Ishikawa (cell line): ENCODE measurements at regions not wholly inside any gene's neighbourhood (a gene's known extent, or its start where the extent isn't known, plus 50 kb on each side); places are given as distances from the start of the nearest gene placed in this dataset.

ENCODE experiments used
- CEBPB ChIP-seq: IDR thresholded peaks from 2 replicates; pipeline ENCODE4 v1.6.1; 2012
- CREB1 ChIP-seq: IDR thresholded peaks from 2 replicates; pipeline ENCODE4 v1.6.1; 2012; ENCODE audit warnings: low read depth
- EGR1 ChIP-seq: IDR thresholded peaks from 2 replicates; pipeline ENCODE4 v1.6.1; 2012
- EP300 ChIP-seq: IDR thresholded peaks from 2 replicates; pipeline ENCODE4 v1.6.1; 2012; ENCODE audit warnings: borderline replicate concordance
- FOXM1 ChIP-seq: IDR thresholded peaks from 2 replicates; pipeline ENCODE4 v1.6.1; 2012; ENCODE audit warnings: low read depth, borderline replicate concordance
- MAX ChIP-seq: IDR thresholded peaks from 2 replicates; pipeline ENCODE4 v1.6.1; 2012
- NFIC ChIP-seq: IDR thresholded peaks from 2 replicates; pipeline ENCODE4 v1.6.1; 2012
- RAD21 ChIP-seq: IDR thresholded peaks from 2 replicates; pipeline ENCODE4 v1.6.1; 2012; ENCODE audit warnings: low read depth
- TAF1 ChIP-seq: IDR thresholded peaks from 2 replicates; pipeline ENCODE4 v1.6.1; 2012; ENCODE audit warnings: low read depth, mild to moderate bottlenecking
- TCF12 ChIP-seq: IDR thresholded peaks from 2 replicates; pipeline ENCODE4 v1.6.1; 2012; ENCODE audit warnings: low read depth
- TEAD4 ChIP-seq: IDR thresholded peaks from 2 replicates; pipeline ENCODE4 v1.6.1; 2012
- USF1 ChIP-seq: IDR thresholded peaks from 2 replicates; pipeline ENCODE4 v1.6.1; 2012
- YY1 ChIP-seq: IDR thresholded peaks from 2 replicates; pipeline ENCODE4 v1.6.1; 2012; ENCODE audit warnings: low read depth
- ZBTB7A ChIP-seq: IDR thresholded peaks from 2 replicates; pipeline ENCODE4 v1.6.1; 2012; ENCODE audit warnings: low read depth
- TF ChIP-seq, protein P1 (sequence below): IDR thresholded peaks from 2 replicates; pipeline ENCODE4 v1.6.1; 2012; ENCODE audit warnings: low read depth, mild to moderate bottlenecking

- TF ChIP-seq ZBTB7A: no peak
- TF ChIP-seq FOXM1: no peak
- no peak for TF ChIP-seq CEBPB
- TF ChIP-seq, protein P1, sequence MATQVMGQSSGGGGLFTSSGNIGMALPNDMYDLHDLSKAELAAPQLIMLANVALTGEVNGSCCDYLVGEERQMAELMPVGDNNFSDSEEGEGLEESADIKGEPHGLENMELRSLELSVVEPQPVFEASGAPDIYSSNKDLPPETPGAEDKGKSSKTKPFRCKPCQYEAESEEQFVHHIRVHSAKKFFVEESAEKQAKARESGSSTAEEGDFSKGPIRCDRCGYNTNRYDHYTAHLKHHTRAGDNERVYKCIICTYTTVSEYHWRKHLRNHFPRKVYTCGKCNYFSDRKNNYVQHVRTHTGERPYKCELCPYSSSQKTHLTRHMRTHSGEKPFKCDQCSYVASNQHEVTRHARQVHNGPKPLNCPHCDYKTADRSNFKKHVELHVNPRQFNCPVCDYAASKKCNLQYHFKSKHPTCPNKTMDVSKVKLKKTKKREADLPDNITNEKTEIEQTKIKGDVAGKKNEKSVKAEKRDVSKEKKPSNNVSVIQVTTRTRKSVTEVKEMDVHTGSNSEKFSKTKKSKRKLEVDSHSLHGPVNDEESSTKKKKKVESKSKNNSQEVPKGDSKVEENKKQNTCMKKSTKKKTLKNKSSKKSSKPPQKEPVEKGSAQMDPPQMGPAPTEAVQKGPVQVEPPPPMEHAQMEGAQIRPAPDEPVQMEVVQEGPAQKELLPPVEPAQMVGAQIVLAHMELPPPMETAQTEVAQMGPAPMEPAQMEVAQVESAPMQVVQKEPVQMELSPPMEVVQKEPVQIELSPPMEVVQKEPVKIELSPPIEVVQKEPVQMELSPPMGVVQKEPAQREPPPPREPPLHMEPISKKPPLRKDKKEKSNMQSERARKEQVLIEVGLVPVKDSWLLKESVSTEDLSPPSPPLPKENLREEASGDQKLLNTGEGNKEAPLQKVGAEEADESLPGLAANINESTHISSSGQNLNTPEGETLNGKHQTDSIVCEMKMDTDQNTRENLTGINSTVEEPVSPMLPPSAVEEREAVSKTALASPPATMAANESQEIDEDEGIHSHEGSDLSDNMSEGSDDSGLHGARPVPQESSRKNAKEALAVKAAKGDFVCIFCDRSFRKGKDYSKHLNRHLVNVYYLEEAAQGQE: no peak
- TF ChIP-seq MAX: no peak
- no peak for TF ChIP-seq TAF1
- TF ChIP-seq EP300: no peak
- no peak for TF ChIP-seq NFIC
- no peak for TF ChIP-seq TEAD4
- no peak for TF ChIP-seq TCF12
- no peak for TF ChIP-seq CREB1
- TF ChIP-seq YY1: no peak
- TF ChIP-seq USF1: no peak
- TF ChIP-seq EGR1: no peak
- TF ChIP-seq RAD21: no peak
These were observed 51.2 kb upstream of the RDX start for GRCh38 chr11:110347660-110348059.

- TF ChIP-seq USF1 (no peak), NFIC (no peak), EP300 (no peak), ZBTB7A (no peak)
- TF ChIP-seq, protein P1: no peak
These were observed 53.0 kb upstream of the RDX start for GRCh38 chr11:110349138-110349996.

DNA sequence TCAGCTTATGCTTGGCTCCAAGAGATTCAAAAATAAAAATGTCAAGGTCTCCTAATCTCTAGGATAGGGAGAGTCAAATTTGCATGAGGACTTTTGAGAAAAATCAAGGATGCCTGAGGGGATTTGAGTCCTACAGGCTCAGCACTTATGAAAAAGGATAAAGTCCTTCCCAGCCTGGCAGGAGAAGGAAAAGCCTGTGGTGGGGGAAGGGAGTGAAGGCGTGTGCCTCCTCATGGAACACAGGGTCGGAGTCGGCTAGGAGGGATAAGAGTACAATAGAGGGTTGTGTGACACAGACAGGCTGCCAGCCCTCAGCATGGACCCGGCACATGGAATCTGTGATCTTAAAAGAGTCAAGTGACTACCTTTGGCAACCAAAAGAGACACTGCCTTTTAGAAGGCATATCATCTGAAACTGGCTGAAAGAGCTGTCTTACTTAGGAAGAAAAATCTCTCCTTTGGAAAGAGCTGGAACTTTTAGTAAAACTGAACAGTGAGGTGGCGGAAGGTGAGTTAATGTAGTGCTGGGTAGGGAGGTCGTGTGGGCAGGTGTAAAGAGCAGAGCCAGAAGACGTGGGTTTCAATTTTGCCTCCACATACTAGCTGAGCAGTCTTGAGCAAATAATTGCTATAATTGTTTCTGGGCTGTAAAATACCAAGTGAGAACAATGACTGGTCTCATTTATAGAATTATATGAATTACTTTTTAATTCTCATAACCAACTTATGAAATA, 58.8 kb upstream of the RDX start:
- TF ChIP-seq NFIC (no peak), TCF12 (no peak), YY1 (no peak), EP300 (no peak), CEBPB (no peak), CREB1 (no peak), RAD21 (no peak), FOXM1 (no peak), MAX (no peak), TAF1 (no peak), TEAD4 (no peak), USF1 (no peak), EGR1 (no peak), ZBTB7A (no peak)
- TF ChIP-seq, protein P1: no peak
